Pancreas (tissue), 10 donors: ENCODE measurements at regions not wholly inside any gene's neighbourhood (a gene's known extent, or its start where the extent isn't known, plus 50 kb on each side); places are given as distances from the start of the nearest gene placed in this dataset.
"Not testable (repeated sequence)": the region's sequence is repeated elsewhere in the genome, so short reads cannot be mapped to it uniquely, and the experiment has no call there.

Source experiments
- ATAC-seq, 4 donors: fragments of 200-7000 bp; cut with Tn5 transposase; one replicate each; pipeline versions ENCODE4 v1.8.0 to v1.9.1; 2020; ENCODE audit warnings: mild to moderate bottlenecking in 4 of 4, moderate library complexity in 4 of 4
- DNase-seq, 6 donors: peaks; one replicate each; pipeline ENCODE4 v3.0.0-alpha.2; 2020
- FAIRE-seq: peaks from 2 replicates; lab custom pipeline; 2012; peaks lifted over from hg19 to GRCh38; lab: Jason Lieb, UNC
- H3K27ac ChIP-seq, 4 donors: fragments of 200-600 bp; sonication (generic); 1 replicate in 3 of 4; 2 replicates in 1 of 4; pipeline versions ENCODE4 v1.5.0 to v1.8.0; 2020
- H3K27me3 ChIP-seq, 4 donors: fragments of 200-600 bp; one replicate each; pipeline ENCODE4 v1.8.0; 2021
- H3K36me3 ChIP-seq, 3 donors: fragments of 200-600 bp; sonication (generic) in 1 of 3; one replicate each; pipeline versions ENCODE4 v1.5.0 to v1.8.0; 2020 to 2021
- H3K4me1 ChIP-seq, 3 donors: fragments of 200-600 bp; one replicate each; pipeline ENCODE4 v1.8.0; 2021
- H3K4me3 ChIP-seq, 4 donors: fragments of 200-600 bp; sonication (generic) in 2 of 4; one replicate each; pipeline versions ENCODE4 v1.5.0 to v1.8.0; 2020 to 2021
- H3K9me3 ChIP-seq, 4 donors: fragments of 200-600 bp; one replicate each; pipeline ENCODE4 v1.8.0; 2021
- CTCF ChIP-seq, 4 donors: fragments of 200-600 bp; sonication (generic) in 3 of 4; IDR thresholded peaks; one replicate each; pipeline versions ENCODE4 v1.5.0 to v1.8.0; 2021; ENCODE audit warnings: antibody characterized with exemption in 4 of 4
- WGBS, 2 donors: extraction: QIAGEN DNeasy Blood & Tissue Kit; methylation state at CpG; one replicate each; pipeline ENCODE4 v1.1.7; 2013; 5-methylcytosine and 5-hydroxymethylcytosine counted together
- intact Hi-C, 3 donors: fragments of 100-400 bp; cut with DNase I; formaldehyde crosslinking; loops; one replicate each; pipeline versions ENCODE4 v1.11.1 to v1.14.2; 2022
- donor health status: healthy with polysubstance abuse.
- donor health status: DM: no; HTN: no; CAD: no; lungs with moderate emphysema.
- donor health status: DM: no; HTN: no; CAD: no.
- donor health status: control.
- donor health status: control.
- donor health status: Bipolar disorder and iron deficiency.
- donor health status: DM: yes; HTN: yes; CAD: no.
- donor health status: DM: no; HTN: no; CAD: no.
- donor health status: DM: no; HTN: no; CAD: no.
- donor health status: DM: yes; HTN: yes; CAD: no.

- WGBS, 2 donors = 75 to 85% methylated on average over 5 of the region's 5 CpGs
- Histone ChIP-seq H3K27ac (no peak overlapping the region), H3K27me3 (no peaks in the 10 kb centered on the region), H3K4me1 (no peaks in the 10 kb centered on the region), H3K4me3 (no peak overlapping the region), H3K9me3 (no peaks in the 10 kb centered on the region), H3K36me3 (no peaks in the 10 kb centered on the region)
- intact Hi-C loops = no loop called here
- ATAC-seq (no peak), FAIRE-seq (no peak), DNase-seq (no peak)
- no peak for TF ChIP-seq CTCF (IDR thresholded peaks at IDR 0.05)
Measured at GRCh38 chr9:73050065-73050816, 97.4 kb upstream of the ALDH1A1 start.

GRCh38 chr9:73049280-73049679 is 96.4 kb upstream of the ALDH1A1 start:
- intact Hi-C loops = no loop called here
- TF ChIP-seq CTCF (IDR thresholded peaks at IDR 0.05) = no peak
- DNase-seq (no peak), FAIRE-seq (no peak), ATAC-seq (no peak)
- H3K27me3 ChIP-seq = no peaks in the 10 kb centered on the region
- H3K9me3 ChIP-seq = no peaks in the 10 kb centered on the region
- H3K36me3 ChIP-seq = no peaks in the 10 kb centered on the region
- H3K27ac ChIP-seq = no peak overlapping the region
- H3K4me3 ChIP-seq = no peak overlapping the region
- H3K4me1 ChIP-seq = no peaks in the 10 kb centered on the region

DNA sequence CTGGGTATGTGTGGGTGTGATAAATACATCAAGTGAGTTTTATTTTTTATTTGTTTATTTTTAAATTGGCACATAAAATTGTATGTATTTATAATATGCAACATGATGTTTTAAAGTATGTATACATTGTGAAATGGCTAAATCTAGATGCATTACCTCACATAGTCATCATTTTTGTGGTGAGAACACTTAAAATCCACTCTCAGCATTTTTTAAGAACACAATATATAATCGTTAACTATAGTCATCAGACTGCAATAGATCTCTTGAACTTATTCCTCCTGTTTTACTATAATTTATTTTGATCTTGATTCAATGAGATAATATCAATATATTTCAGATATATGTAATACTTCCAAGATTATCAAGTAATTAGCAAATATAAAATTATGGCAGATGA is 93.9 kb upstream of the ALDH1A1 start:
- H3K4me3 ChIP-seq = no peak overlapping the region
- H3K36me3 ChIP-seq = no peaks in the 10 kb centered on the region
- H3K27ac ChIP-seq = no peak overlapping the region
- H3K9me3 ChIP-seq = no peaks in the 10 kb centered on the region
- FAIRE-seq = peak; percentile 9
- ATAC-seq = no peak
- intact Hi-C loops = no loop called here
- H3K4me1 ChIP-seq = no peaks in the 10 kb centered on the region
- DNase-seq = no peak
- no peaks in the 10 kb centered on the region for H3K27me3 ChIP-seq
- no peak for TF ChIP-seq CTCF (IDR thresholded peaks at IDR 0.05)
- WGBS, 2 donors = 66 to 81% methylated on average over 1 of the region's 1 CpG

- H3K4me1 ChIP-seq, H3K27ac ChIP-seq, H3K36me3 ChIP-seq, H3K9me3 ChIP-seq, intact Hi-C loops, ATAC-seq, H3K4me3 ChIP-seq, H3K27me3 ChIP-seq, DNase-seq, FAIRE-seq: not testable (repeated sequence)
- WGBS, 2 donors = 83 to 92% methylated on average over 4 of the region's 4 CpGs
Measured at GRCh38 chr9:73044776-73045175, 91.9 kb upstream of the ALDH1A1 start.

- Histone ChIP-seq H3K27ac (no peak overlapping the region), H3K36me3 (no peaks in the 10 kb centered on the region), H3K4me3 (no peak overlapping the region), H3K9me3 (no peaks in the 10 kb centered on the region), H3K27me3 (no peaks in the 10 kb centered on the region), H3K4me1 (peaks cover 0 to 10% (median 4%) of the 10 kb centered on the region in 3 donors)
- no peak for FAIRE-seq
- WGBS, 2 donors = 85 to 96% methylated on average over 1 of the region's 1 CpG
- no peak for ATAC-seq
- no peak for TF ChIP-seq CTCF (IDR thresholded peaks at IDR 0.05)
- intact Hi-C loops = no loop called here
- no peak for DNase-seq
Measured at GRCh38 chr9:73042155-73042554, 89.3 kb upstream of the ALDH1A1 start.
